HG02870 (cell line): ENCODE measurements at regions not wholly inside any gene's neighbourhood (a gene's known extent, or its start where the extent isn't known, plus 50 kb on each side); places are given as distances from the start of the nearest gene placed in this dataset.

Experiments used
- ATAC-seq: cut with Tn5 transposase; IDR thresholded peaks from one replicate; pipeline ENCODE4 v1.9.1; 2021; ENCODE audit warnings: mild to moderate bottlenecking, moderate library complexity; ENCODE audit not compliant: unreplicated experiment

- ATAC-seq: no peak
Measured at GRCh38 chr11:127471662-127472061, 471.1 kb upstream of the KIRREL3 start.

DNA sequence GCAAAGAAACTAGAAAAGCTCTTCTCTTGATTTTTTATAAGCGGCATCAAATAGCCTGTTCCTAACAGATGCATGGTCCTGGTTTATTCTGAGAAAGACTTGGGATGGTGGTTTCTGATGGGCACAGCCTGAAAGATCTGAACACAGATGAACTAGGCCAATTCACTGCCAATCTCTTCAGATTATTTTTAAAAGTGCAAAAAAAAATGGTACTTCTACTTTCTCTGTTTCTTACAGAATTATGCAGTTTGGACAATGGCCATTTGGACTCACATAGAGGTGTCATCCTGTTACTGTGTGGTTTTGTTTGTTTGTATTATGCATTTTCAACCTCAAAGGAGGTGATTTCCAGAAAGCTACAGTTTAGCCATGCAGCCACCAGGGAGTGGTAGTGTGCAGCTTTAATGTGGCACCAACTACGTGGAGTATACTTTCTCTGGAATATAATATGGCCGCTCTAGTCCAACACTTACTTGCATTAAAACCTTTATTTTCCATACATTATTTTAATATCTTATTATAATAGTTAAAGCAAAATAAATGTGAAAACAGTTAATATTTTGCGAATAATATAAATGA lies 469.8 kb upstream of the KIRREL3 start:
- ATAC-seq: no peak

GRCh38 chr11:127464325-127464724 lies 463.8 kb upstream of the KIRREL3 start:
- no peak for ATAC-seq

DNA sequence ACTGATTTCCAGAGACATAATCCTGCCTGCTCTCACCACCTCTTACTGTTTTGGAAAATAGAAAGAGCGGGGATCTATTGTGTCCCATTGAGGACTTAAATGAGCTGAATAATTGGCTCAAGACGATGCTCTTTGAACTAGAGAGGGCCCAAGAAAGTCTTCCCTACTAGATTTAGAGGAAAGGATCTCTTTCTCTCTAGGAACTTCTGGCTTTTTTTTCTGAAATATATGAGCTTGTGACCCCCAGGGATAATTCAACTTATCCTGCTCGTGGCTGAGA lies 461.4 kb upstream of the KIRREL3 start:
- ATAC-seq: no peak

GRCh38 chr11:127461241-127462064 lies 460.9 kb upstream of the KIRREL3 start:
- no peak for ATAC-seq

DNA sequence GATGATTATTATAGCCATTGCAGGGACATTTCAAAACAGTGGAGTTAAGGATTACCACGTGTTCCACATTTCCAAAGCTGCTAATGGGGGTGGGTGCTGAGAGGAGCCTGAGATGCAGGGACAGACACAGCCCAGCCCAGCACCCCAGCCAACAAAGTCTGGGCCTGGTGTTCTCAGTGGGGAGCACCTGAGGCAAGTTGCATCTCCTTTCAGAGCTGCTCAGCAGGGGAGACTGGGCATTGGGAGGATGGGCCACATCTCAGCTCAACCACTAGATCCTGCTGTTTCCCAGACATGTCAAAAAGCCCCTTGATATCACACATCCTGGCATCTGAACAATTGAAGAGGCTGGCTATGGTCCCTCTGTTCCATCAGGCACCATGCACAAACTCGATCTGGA lies 458.0 kb upstream of the KIRREL3 start:
- ATAC-seq: no peak

GRCh38 chr11:127454856-127455255 lies 454.3 kb upstream of the KIRREL3 start:
- ATAC-seq: no peak

DNA sequence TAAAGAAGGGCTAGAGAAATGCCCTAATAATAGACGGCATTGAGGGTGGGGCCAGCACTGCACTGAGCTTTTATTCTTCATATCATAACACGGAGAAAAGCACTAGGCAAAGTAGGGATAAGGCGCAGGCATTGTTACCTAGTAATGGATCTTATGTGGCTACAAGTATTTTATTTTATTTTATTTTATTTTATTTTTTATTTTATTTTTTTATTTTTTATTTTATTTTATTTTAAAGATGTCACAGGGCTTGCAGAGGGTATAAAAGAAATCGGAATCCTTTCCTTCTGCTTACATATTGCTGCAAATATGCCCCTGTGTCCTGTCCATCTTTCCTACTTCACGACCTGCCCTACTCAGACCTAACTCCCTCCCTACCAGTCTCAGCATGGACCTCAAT lies 452.0 kb upstream of the KIRREL3 start:
- no peak for ATAC-seq

GRCh38 chr11:127451861-127452260 lies 451.3 kb upstream of the KIRREL3 start:
- no peak for ATAC-seq

GRCh38 chr11:127448101-127448500 lies 447.5 kb upstream of the KIRREL3 start:
- no peak for ATAC-seq

DNA sequence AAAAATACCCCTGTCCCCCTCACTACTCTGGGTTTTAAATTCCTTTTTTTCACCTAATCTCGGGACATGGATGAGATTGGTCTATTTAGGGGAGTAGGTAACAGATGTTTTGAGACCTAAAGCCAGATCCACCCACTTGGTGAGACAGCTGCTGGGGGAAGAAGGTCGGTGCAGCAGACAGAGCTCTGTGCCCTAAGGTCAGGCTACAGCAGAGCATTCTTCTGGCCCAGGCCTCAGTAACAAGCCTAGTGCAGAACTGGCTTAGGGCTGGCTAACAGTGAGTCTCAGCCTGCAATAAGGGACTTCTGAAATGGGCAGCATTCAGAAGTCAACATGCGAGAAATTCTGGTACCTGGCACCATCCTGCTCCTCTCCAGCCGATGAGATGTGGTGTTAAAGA lies 444.9 kb upstream of the KIRREL3 start:
- ATAC-seq: no peak

DNA sequence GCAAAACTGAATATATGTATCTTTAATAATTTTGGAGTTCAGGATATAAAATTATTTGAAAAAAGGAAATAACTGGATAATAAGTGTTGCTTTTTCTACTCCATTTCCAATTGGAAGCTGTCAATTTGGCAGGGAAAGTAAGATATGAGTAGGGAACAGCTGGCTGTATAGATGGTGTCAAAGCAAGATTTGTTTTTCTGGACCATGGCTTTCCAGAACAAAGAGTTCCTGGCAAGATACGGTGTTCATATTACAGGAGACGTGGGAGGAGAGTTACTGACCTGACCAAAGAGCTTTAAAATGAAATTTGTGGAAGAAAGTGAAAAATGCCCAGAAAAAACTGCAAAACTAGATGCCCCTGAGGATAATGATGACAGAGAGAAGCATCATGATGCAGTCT lies 442.7 kb upstream of the KIRREL3 start:
- no peak for ATAC-seq

DNA sequence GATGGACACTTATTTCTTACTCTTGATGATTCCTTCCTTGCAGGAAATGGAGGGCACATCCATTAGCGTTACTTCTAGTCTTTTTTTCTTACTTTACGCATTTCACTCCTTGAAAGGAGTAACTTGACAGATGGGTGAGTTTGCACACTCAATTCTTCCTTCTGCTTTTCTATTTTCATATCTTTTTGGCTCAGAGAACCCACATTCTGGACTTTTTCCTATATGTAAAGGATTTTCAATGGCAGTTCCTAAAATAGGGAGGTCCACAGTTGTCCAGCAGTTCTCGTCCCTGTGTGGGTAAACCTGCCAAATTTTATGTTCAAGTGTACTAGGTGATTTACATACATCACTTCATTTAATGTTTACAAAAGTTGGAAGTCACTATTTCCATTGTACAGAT lies 440.0 kb upstream of the KIRREL3 start:
- ATAC-seq: no peak

GRCh38 chr11:127425281-127425680 lies 424.7 kb upstream of the KIRREL3 start:
- no peak for ATAC-seq

- ATAC-seq: no peak
Measured at GRCh38 chr11:127424661-127425060, 424.1 kb upstream of the KIRREL3 start.

DNA sequence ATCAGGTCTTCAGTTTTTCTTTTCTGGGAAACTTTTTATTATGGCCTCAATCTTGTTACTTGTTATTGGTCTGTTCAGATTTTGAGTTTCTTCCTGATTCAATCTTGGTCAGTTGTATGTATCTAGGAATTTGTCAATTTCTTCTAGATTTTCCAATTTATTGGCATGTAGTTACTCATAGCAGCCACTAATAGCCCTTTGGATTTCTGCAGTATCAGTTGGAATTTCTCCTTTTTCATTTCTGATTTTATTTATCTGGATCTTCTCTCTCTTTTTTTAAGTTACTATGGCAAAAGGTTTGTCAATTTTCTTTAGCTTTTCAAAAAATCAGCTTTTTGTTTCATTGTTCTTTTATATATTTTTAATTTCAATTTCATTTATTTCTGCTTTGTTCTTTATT lies 419.6 kb upstream of the KIRREL3 start:
- no peak for ATAC-seq

DNA sequence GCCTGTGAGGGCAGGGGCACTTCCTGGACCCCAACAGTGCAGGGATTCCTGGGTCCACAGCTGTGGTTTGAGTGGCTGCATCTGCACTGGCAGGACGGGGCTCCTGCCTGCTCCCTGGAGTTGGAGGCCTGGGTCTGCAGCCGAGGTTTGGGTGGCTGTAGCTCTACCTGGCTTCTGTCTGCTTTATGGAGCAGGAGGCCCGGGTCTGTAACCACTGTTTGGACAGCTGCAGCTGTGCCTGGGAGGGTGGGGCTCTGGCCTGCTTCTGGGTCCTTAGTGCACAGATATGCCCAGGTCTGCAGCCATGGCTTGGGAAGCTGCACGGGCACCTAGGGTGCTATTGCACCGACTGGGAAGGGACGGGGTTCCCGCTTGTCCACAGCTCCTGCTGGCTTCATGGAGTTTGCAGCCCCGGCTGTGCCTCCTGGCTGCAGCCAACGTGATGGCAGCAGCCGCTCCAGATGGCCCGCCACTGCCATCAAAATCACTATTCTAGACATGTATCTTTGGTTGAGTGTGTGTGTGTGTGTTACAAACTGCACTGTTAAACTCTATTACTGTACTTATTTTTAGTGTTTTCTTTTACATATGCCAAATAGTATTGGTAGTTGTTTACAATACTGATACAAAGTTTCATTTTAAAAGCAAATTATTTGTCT lies 412.3 kb upstream of the KIRREL3 start:
- no peak for ATAC-seq

GRCh38 chr11:127412234-127412633 lies 411.7 kb upstream of the KIRREL3 start:
- ATAC-seq: no peak

DNA sequence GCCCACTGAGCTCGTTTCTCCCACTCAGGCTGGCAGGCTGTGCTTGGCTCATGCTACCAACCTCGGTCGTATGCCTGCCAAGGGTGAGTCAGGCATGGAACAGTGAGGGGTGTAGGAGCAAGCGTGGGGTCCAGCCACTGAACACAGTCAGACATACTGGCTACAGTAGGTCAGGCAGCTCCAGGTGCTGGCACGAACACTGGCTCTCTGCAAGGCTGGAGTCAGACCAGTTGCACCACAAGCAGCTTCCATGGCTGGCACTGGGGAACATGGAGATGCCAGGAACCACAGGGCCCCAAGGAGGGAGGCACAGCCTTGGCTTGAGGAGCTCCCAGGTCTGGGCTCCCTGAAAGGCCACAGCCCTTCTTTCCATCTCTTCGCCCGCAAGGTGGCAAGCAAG lies 410.7 kb upstream of the KIRREL3 start:
- ATAC-seq: no peak

DNA sequence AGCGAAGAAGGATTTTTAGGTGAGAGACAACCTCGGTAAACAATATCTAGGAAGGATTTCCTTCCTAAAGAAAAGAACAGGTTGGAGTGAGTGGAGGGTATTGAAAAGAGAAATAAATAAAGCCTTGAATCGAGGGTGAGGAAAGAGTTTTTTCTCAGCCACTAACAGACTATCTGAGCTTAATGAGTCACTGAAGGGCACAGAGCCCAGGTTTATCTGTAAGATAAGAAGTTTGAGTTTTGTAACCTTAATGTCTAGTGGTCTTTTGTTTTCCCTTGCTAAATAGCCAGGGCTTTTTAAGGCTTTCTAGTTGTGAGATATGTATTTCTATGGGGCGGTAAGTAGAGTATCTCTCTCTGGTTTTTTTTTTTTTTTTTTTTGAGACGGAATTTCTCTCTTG lies 394.5 kb upstream of the KIRREL3 start:
- ATAC-seq: no peak

GRCh38 chr11:127393460-127393997 lies 393.0 kb upstream of the KIRREL3 start:
- no peak for ATAC-seq

DNA sequence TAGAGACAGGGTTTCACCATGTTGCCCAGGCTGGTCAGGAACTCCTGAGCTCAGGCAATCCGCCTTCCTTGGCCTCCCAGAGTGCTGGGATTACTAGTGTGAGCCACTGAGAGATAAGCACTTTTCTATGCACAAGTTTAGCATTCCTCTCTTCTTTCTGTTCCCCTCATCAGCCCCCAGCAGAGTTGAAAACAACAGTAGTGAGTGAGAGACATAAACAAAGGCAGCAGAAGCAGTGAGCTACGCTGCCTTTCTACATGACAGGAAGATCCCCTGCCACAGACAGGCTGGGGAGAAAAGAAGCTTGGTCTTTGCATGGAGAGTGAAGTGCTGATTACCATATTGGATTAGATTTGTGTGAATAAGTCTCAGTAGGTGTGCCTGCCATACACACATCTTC lies 392.0 kb upstream of the KIRREL3 start:
- ATAC-seq: no peak
